ENCODE measurements at regions not wholly inside any gene's neighbourhood (a gene's known extent, or its start where the extent isn't known, plus 50 kb on each side); places are given as distances from the start of the nearest gene placed in this dataset.
A peak's percentile ranks its signal among the peaks of the same experiment; 100 is the strongest.

DNA sequence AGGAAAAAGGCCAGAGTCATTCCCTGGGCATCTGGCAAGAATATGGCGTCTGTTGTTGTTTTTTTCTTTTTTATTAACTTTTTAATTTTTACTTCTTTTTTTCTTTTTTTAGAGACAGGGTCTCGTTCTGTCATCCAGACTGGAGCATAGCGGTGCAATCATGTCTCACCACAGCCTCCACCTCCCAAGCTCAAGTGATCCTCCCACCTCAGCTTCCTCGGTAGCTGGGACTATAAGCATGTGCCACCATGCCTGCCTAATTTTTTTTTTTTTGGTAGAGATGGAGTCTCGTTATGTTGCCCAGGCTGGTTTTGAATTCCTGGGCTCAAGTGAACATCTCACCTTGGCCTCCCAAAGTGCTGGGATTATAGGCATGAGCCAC lies 54.0 kb upstream of the PRDM11 start:
- no peak for DNase-seq

DNA sequence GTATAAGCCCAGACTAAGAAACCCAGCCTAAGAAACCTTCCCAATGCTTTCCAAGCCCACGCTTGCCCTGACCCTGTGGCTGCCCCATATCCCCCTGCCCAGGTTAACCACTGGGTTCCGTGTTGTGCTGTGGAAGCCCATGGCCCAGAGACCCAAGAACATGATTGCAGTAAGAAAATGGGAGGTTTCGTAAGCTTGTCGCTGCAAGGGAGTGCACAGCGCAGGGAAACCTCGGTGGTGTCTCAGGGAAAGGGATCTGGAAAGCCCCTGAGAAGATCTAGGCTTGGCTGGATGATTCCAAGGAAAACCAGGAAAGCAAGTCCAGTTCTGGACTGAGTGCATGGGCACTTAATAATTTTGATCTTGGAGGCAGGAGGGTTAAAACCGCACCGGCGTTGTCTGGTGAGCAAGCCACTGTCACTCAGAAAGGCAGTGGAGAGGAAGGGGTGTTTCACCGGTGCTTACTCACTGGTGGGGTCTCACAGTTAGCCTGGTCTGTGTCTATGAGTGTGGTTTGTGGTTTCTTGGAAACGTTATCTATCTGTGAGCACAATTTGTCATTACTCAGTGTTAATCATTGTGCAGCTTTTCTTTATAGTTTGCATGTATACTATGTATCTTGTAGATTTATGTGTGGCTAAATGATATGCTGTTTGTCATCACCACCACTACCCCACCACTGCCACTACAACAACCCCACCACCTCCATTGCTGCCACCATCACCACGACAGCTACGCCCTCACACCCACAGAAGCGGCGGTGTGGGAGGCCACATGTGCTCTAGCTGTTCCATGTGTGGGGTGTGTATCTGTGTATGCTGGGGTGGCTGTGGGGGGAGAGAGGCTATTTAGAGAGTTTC lies 53.3 kb upstream of the PRDM11 start:
- DNase-seq = peak in 2 of 3 donors; percentile 24 to 25

DNA sequence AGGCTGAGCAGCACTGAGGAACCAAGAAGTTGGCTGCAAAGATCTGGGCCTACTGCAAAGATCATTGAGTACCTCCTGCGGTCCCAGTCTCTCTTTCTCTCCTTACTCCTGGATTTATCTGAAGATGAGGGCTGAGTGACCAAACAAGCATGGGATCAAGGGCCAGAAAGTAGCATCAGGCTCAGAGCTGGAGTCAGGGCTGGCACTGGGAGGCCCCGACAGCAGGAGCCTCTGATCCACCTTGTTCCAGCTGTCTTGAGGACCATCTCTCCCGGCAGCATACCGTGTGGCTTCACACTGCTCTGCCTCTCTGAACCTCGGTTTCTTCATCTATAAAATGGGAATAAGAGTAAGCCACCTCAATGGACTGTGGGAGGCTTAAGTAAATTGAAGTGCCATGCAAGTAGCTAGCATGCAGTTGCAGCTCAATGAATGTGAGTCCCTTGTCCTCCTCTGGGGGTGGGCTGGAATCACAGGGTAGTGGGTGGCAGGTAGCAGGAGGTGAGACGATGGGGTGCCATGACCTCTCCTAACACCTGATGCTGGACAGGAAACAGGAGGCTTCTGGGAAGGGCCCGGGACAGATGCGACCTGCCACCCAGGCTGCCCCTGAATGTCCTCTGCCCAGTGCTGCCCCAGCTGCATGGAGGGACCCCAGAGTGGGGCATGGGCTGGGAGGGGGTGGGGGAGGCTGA lies 52.5 kb upstream of the PRDM11 start:
- no peak for DNase-seq

DNA sequence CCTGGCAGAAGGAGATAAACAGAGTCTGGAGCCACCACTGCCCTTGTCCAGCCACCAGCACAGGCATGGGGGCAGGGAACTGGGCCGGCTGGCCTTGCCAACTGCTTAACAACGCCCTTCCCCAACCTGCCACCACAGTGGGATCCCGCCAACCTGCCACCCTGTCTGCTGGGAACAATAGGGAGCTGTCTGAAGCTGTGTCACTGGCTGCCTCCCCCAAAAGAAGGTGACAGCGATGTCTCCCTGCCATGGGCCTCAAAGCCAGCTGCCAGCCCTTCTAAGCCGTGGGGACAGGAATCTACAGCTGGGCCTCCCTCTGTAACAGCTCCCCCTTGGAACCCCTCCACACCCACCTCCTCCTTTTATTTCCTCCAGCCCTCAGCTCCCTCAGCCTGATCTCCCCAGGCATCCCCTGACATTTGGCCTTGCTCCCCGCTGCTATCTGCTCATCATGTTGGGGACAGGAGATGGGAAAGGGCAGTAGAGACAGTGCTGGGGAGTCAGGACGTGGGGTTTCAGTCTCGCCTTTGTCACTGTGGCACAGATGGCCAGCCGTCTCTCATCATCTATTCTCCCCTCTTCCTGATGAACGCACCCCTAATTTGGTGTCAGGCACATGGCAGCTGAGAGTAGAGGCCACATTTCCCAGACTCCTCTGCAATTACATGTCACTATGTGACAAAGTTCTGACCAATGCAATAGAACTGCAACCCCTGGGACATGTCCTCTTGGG lies 51.3 kb upstream of the PRDM11 start:
- no peak for DNase-seq

DNA sequence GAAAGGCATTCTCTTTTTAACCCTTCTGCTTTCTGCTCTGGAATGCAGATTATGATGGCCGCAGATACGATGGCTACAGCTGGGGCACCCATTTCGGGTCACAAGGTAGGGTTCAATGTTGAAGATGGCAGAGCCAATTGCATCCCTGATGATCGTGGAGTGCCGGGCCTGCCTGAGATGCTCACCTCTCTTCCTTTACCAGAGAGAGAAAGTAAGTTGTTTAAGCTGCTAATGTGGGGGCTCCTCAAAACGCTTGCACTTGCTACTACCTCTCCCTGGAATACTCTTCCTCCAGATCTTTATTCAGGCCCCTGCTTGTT lies 50.8 kb upstream of the PRDM11 start:
- no peak for DNase-seq

DNA sequence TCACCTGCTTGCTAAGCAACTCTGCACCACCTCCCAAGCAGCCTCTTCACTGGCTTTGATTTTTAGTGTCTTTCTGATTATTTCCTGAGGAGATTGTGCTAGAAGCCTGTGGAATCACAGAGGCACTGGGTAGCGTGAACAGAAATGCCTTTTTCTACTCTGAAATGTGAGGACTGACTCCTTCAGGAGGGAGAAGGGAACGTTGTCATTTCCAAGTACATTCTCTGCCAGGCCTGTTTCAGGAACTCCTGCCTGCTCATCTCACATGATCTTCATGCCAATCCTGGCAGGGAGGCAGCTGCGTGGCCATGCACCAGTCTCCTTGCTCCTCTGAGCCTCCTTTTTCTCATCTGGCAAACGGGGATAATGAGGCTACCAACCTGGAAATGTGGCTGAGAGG lies 49.8 kb upstream of the PRDM11 start:
- no peak for DNase-seq
